SK-N-SH (cell line): ENCODE measurements at regions not wholly inside any gene's neighbourhood (a gene's known extent, or its start where the extent isn't known, plus 50 kb on each side); places are given as distances from the start of the nearest gene placed in this dataset.

Experiments used
- EP300 ChIP-seq, 2 experiments: IDR thresholded peaks; 2 replicates each; pipeline versions ENCODE4 v1.4.0 to v1.6.1; 2012; ENCODE audit warnings: borderline replicate concordance in 1 of 2, low read depth in 1 of 2, low read length in 1 of 2
- GABPA ChIP-seq: IDR thresholded peaks from 2 replicates; pipeline ENCODE4 v1.4.0; 2012; ENCODE audit warnings: low read depth, mild to moderate bottlenecking
- POLR2AphosphoS5 ChIP-seq: IDR thresholded peaks from 2 replicates; pipeline ENCODE4 v1.6.1; 2012; ENCODE audit warnings: low read depth, low read length
- RAD21 ChIP-seq: IDR thresholded peaks from 2 replicates; pipeline ENCODE4 v1.6.1; 2012; ENCODE audit warnings: mild to moderate bottlenecking, low read length
- SIN3A ChIP-seq: IDR thresholded peaks from 2 replicates; pipeline ENCODE4 v1.6.1; 2012; ENCODE audit warnings: low read depth, mild to moderate bottlenecking, low read length, moderate library complexity, borderline replicate concordance
- SMC3 ChIP-seq: IDR thresholded peaks from 2 replicates; pipeline ENCODE4 v1.6.1; 2012; ENCODE audit warnings: low read depth, low read length, improper control_type of control experiment
- TF ChIP-seq, protein P1 (sequence below): fragments of 200-600 bp; sonication (generic); IDR thresholded peaks from 2 replicates; pipeline ENCODE4 v1.6.1; 2017; ENCODE audit warnings: antibody characterized with exemption, mild to moderate bottlenecking, moderate library complexity
- TF ChIP-seq, protein P2 (sequence below): IDR thresholded peaks from 2 replicates; pipeline ENCODE4 v1.6.1; 2012; ENCODE audit warnings: mild to moderate bottlenecking, low read depth, low read length, moderate library complexity

GRCh38 chr7:106717955-106718871 is 57.3 kb upstream of the CCDC71L start:
- TF ChIP-seq EP300 (IDR thresholded peaks at IDR 0.05; ENCODE audit: borderline replicate concordance in 1 of 2, low read depth in 1 of 2, low read length in 1 of 2) (peak; percentile 80 to 100), POLR2AphosphoS5 (peak; percentile 93), RAD21 (no peak), SIN3A (peak; percentile 92), SMC3 (no peak), GABPA (peak; percentile 44; the same call in 1 of the 2 replicates)
- TF ChIP-seq, protein P1, sequence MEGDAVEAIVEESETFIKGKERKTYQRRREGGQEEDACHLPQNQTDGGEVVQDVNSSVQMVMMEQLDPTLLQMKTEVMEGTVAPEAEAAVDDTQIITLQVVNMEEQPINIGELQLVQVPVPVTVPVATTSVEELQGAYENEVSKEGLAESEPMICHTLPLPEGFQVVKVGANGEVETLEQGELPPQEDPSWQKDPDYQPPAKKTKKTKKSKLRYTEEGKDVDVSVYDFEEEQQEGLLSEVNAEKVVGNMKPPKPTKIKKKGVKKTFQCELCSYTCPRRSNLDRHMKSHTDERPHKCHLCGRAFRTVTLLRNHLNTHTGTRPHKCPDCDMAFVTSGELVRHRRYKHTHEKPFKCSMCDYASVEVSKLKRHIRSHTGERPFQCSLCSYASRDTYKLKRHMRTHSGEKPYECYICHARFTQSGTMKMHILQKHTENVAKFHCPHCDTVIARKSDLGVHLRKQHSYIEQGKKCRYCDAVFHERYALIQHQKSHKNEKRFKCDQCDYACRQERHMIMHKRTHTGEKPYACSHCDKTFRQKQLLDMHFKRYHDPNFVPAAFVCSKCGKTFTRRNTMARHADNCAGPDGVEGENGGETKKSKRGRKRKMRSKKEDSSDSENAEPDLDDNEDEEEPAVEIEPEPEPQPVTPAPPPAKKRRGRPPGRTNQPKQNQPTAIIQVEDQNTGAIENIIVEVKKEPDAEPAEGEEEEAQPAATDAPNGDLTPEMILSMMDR = no peak
- TF ChIP-seq, protein P2, sequence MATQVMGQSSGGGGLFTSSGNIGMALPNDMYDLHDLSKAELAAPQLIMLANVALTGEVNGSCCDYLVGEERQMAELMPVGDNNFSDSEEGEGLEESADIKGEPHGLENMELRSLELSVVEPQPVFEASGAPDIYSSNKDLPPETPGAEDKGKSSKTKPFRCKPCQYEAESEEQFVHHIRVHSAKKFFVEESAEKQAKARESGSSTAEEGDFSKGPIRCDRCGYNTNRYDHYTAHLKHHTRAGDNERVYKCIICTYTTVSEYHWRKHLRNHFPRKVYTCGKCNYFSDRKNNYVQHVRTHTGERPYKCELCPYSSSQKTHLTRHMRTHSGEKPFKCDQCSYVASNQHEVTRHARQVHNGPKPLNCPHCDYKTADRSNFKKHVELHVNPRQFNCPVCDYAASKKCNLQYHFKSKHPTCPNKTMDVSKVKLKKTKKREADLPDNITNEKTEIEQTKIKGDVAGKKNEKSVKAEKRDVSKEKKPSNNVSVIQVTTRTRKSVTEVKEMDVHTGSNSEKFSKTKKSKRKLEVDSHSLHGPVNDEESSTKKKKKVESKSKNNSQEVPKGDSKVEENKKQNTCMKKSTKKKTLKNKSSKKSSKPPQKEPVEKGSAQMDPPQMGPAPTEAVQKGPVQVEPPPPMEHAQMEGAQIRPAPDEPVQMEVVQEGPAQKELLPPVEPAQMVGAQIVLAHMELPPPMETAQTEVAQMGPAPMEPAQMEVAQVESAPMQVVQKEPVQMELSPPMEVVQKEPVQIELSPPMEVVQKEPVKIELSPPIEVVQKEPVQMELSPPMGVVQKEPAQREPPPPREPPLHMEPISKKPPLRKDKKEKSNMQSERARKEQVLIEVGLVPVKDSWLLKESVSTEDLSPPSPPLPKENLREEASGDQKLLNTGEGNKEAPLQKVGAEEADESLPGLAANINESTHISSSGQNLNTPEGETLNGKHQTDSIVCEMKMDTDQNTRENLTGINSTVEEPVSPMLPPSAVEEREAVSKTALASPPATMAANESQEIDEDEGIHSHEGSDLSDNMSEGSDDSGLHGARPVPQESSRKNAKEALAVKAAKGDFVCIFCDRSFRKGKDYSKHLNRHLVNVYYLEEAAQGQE = peak; percentile 82
